ENCODE measurements at regions not wholly inside any gene's neighbourhood (a gene's known extent, or its start where the extent isn't known, plus 50 kb on each side); places are given as distances from the start of the nearest gene placed in this dataset.

DNA sequence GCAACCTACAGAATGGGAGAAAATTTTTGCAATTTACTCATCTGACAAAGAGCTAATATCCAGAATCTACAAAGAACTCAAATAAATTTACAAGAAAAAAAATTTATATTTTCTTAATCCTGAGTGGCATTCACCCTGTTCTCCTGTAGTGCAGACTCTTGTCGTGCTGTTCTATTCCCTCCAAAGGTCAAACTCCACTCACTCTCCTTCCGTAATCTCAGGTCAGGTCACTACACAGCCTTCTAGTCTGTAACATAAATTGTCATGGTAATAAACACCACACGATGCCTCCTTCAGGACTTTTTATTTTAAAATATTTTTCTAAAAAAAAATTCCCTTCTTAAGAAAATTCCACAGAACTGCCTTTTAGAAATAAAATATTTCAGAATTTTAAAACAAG lies 417.9 kb upstream of the GCFC2 start:
- no peak for TF ChIP-seq CTCF (IDR thresholded peaks at IDR 0.05)

DNA sequence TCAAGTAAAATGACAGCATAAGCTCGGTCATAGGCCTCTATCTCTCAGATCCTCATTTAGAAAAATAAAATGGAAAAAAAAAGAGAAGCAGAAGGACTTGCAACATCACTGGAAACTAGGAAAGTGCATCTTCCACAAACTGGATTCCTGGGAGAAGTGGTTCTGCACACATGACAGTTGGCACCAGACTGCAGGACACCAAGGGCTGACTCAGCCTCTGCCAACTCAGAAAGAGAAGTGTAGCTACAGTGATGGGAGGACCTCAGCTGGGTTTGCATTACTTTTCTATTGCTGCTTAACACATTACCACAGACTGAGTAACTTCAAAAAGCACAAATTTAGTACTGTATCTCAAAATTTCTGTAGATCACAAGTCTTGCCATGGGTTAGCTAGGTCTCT lies 409.5 kb upstream of the GCFC2 start:
- no peak for TF ChIP-seq CTCF (IDR thresholded peaks at IDR 0.05)

GRCh38 chr2:76089683-76090082 lies 379.0 kb upstream of the GCFC2 start:
- TF ChIP-seq CTCF (IDR thresholded peaks at IDR 0.05): no peak

GRCh38 chr2:76083248-76083647 lies 372.5 kb upstream of the GCFC2 start:
- TF ChIP-seq CTCF (IDR thresholded peaks at IDR 0.05): no peak

DNA sequence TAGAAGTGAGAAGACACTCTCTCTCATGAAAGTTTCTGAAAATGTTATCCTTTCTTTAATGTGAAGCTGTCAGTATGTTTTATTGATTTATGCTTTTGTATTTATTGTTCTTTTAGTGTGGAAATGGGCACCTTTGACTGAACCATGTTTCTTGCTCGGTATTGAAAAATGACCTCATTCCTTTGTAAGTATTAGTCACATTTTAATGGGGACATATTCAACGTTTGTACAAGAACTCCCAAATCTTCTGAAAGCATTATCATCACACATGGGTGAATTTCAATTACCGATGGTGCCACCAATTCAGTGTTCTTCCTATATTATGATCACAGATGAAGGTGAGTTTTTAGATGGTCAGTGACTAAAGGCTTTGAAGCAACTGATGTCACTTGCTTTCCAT lies 371.8 kb upstream of the GCFC2 start:
- no peak for TF ChIP-seq CTCF (IDR thresholded peaks at IDR 0.05)

DNA sequence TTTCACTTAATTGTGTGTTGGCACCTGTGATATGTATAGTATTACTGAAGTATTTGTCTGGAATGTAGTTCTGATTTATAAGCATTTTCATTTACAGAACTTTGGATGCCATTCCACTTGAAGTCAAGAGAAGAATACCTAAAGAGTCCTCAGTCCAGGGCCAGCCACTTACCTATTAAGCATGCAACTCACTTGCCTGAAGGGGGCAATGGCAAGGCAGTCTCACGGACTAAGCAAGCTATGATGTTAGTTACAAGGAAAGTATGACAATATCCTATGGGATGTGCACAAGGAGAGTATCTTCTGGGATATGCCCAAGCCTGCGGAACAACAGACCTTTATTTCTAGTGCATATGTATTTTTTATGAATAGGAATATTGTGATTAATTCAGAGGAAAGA lies 369.4 kb upstream of the GCFC2 start:
- TF ChIP-seq CTCF (IDR thresholded peaks at IDR 0.05): no peak

DNA sequence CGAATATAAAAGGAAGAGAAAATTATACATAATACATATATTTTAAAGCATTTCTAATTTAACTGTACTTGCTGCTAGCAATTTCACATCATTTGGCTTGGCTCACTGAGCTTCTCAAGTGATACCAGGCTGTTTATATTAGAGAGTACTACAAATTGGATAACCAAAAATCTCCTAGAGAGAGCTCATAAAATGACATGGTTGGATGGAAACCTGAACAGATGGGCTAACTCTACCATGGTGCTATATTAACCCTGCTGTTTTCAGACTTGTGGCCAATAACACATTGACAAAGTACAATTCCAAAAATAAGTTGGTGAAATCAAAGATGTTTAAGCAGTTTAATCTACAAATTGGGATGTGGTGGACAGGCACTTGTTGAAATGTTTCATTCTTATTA lies 364.4 kb upstream of the GCFC2 start:
- no peak for TF ChIP-seq CTCF (IDR thresholded peaks at IDR 0.05)

GRCh38 chr2:76073992-76074604 lies 363.4 kb upstream of the GCFC2 start:
- TF ChIP-seq CTCF (IDR thresholded peaks at IDR 0.05): no peak
